Left kidney (tissue), 1 donor: ENCODE measurements at regions not wholly inside any gene's neighbourhood (a gene's known extent, or its start where the extent isn't known, plus 50 kb on each side); places are given as distances from the start of the nearest gene placed in this dataset.
"Not testable (repeated sequence)": the region's sequence is repeated elsewhere in the genome, so short reads cannot be mapped to it uniquely, and the experiment has no call there.

ENCODE experiments used
- DNase-seq: peaks from one replicate; pipeline ENCODE4 v3.0.0-alpha.2; 2013

- no peak for DNase-seq
Observed at GRCh38 chr6:105533301-105533700, 130.4 kb upstream of the PREP start.

GRCh38 chr6:105526225-105526872 is 123.5 kb upstream of the PREP start:
- DNase-seq: no peak

- DNase-seq: no peak
Observed at GRCh38 chr6:105522626-105523322, 119.9 kb upstream of the PREP start.

GRCh38 chr6:105519954-105520353 is 117.1 kb upstream of the PREP start:
- no peak for DNase-seq

GRCh38 chr6:105518993-105519392 is 116.1 kb upstream of the PREP start:
- DNase-seq: not testable (repeated sequence)

GRCh38 chr6:105515054-105515453 is 112.2 kb upstream of the PREP start:
- DNase-seq: no peak

- DNase-seq: no peak
Observed at GRCh38 chr6:105514306-105514705, 111.4 kb upstream of the PREP start.

GRCh38 chr6:105511639-105512038 is 108.8 kb upstream of the PREP start:
- DNase-seq: no peak

GRCh38 chr6:105510746-105511145 is 107.9 kb upstream of the PREP start:
- DNase-seq: no peak

- no peak for DNase-seq
Observed at GRCh38 chr6:105509506-105510331, 106.8 kb upstream of the PREP start.

GRCh38 chr6:105507811-105508210 is 104.9 kb upstream of the PREP start:
- DNase-seq: no peak

GRCh38 chr6:105504706-105505105 is 101.8 kb upstream of the PREP start:
- DNase-seq: no peak

GRCh38 chr6:105503641-105504040 is 100.8 kb upstream of the PREP start:
- no peak for DNase-seq

- no peak for DNase-seq
Observed at GRCh38 chr6:105501826-105502344, 99.0 kb upstream of the PREP start.

GRCh38 chr6:105501246-105501645 is 98.4 kb upstream of the PREP start:
- DNase-seq: no peak

- no peak for DNase-seq
Observed at GRCh38 chr6:105500693-105501092, 97.8 kb upstream of the PREP start.

GRCh38 chr6:105499931-105500330 is 97.0 kb upstream of the PREP start:
- DNase-seq: no peak

GRCh38 chr6:105499136-105499870 is 96.4 kb upstream of the PREP start:
- DNase-seq: no peak

GRCh38 chr6:105497549-105497948 is 94.7 kb upstream of the PREP start:
- DNase-seq: no peak

- no peak for DNase-seq
Observed at GRCh38 chr6:105495515-105495914, 92.6 kb upstream of the PREP start.

- no peak for DNase-seq
Observed at GRCh38 chr6:105494688-105495087, 91.8 kb upstream of the PREP start.

- DNase-seq: no peak
Observed at GRCh38 chr6:105493736-105494135, 90.9 kb upstream of the PREP start.
